ENCODE measurements at regions not wholly inside any gene's neighbourhood (a gene's known extent, or its start where the extent isn't known, plus 50 kb on each side); places are given as distances from the start of the nearest gene placed in this dataset.

DNA sequence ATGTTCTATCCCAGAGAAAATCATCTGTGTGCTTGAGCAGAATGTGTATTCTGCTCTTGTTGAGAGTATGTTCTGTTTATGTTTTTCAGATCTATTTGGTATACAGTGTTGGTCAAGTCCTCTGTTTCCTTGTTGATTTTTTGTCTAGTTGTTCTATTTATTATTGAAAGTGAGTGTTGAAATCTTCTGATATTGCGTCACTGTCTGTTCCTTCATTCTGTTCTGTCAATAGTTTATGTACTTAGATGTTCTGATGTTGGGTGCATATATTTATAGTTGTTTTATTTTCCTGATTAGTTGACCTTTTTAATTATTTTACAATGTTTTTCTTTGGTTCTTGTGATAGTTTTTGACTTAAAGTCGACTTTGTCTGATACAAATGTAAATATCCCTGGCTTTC, 458.7 kb upstream of the HSF2 start:
- TF ChIP-seq, protein P1, sequence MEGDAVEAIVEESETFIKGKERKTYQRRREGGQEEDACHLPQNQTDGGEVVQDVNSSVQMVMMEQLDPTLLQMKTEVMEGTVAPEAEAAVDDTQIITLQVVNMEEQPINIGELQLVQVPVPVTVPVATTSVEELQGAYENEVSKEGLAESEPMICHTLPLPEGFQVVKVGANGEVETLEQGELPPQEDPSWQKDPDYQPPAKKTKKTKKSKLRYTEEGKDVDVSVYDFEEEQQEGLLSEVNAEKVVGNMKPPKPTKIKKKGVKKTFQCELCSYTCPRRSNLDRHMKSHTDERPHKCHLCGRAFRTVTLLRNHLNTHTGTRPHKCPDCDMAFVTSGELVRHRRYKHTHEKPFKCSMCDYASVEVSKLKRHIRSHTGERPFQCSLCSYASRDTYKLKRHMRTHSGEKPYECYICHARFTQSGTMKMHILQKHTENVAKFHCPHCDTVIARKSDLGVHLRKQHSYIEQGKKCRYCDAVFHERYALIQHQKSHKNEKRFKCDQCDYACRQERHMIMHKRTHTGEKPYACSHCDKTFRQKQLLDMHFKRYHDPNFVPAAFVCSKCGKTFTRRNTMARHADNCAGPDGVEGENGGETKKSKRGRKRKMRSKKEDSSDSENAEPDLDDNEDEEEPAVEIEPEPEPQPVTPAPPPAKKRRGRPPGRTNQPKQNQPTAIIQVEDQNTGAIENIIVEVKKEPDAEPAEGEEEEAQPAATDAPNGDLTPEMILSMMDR (IDR thresholded peaks at IDR 0.05; ENCODE audit: insufficient read depth, low read length), result no peak
- TF ChIP-seq, protein P2, sequence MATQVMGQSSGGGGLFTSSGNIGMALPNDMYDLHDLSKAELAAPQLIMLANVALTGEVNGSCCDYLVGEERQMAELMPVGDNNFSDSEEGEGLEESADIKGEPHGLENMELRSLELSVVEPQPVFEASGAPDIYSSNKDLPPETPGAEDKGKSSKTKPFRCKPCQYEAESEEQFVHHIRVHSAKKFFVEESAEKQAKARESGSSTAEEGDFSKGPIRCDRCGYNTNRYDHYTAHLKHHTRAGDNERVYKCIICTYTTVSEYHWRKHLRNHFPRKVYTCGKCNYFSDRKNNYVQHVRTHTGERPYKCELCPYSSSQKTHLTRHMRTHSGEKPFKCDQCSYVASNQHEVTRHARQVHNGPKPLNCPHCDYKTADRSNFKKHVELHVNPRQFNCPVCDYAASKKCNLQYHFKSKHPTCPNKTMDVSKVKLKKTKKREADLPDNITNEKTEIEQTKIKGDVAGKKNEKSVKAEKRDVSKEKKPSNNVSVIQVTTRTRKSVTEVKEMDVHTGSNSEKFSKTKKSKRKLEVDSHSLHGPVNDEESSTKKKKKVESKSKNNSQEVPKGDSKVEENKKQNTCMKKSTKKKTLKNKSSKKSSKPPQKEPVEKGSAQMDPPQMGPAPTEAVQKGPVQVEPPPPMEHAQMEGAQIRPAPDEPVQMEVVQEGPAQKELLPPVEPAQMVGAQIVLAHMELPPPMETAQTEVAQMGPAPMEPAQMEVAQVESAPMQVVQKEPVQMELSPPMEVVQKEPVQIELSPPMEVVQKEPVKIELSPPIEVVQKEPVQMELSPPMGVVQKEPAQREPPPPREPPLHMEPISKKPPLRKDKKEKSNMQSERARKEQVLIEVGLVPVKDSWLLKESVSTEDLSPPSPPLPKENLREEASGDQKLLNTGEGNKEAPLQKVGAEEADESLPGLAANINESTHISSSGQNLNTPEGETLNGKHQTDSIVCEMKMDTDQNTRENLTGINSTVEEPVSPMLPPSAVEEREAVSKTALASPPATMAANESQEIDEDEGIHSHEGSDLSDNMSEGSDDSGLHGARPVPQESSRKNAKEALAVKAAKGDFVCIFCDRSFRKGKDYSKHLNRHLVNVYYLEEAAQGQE (IDR thresholded peaks at IDR 0.05; ENCODE audit: insufficient replicate concordance, low read depth), result no peak
- TF ChIP-seq POLR2AphosphoS5 (IDR thresholded peaks at IDR 0.05; ENCODE audit: low read depth), result no peak
- TF ChIP-seq GABPA (IDR thresholded peaks at IDR 0.05; ENCODE audit: low read depth), result no peak
